ENCODE measurements at regions not wholly inside any gene's neighbourhood (a gene's known extent, or its start where the extent isn't known, plus 50 kb on each side); places are given as distances from the start of the nearest gene placed in this dataset.
"Not testable (repeated sequence)": the region's sequence is repeated elsewhere in the genome, so short reads cannot be mapped to it uniquely, and the experiment has no call there.

DNA sequence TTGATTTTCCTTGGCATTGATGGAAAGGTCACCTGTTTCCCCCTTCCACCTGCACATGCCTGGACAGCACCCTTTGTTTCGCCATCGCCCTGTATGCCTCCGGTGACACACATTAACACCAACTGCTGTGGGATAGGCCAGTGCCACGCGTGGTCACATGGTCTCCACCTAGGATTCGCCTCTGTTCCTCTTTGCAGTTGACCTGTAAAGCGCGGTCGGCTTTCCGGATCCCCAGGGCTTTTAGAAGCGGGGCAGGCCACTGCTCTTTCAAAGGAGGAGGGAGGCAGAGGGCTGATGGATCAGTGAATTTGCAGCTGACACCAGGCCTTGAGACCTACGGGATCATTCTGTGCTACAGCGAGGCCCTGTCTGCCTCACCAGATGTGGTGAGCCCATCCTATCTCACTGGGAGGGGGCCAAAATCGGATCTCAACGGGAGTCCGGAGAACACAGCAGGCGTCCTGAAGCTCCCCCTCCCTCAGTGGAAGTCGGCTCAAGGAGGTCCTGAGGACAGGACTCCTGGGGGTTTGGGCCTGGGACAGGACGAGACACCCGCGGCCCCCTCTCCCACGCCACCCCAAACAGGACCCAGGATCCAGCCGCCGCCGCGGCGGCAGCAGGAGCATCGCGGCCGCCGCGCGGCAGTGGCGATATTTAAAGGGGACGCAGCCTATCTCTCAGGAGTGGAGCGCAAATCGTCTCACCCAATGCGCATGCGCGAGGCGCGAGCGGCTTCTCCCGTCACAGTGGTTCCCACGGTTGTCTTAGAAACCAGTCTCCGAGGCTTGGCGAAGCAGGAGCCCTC is 973.8 kb upstream of the DEFB115 start:
- H3K4me1 ChIP-seq (ENCODE audit: control insufficient read depth in 3 of 3, insufficient read depth in 3 of 3, low read length in 3 of 3): peaks cover 0 to 14% (median 10%) of the 10 kb centered on the region in 3 donors
- not testable (repeated sequence) for H3K27me3 ChIP-seq (ENCODE audit: control insufficient read depth in 3 of 3, insufficient read depth in 3 of 3, low read length in 3 of 3); H3K9me3 ChIP-seq (ENCODE audit: control insufficient read depth in 3 of 3, low read length in 3 of 3); H3K36me3 ChIP-seq (ENCODE audit: control insufficient read depth in 3 of 3, insufficient read depth in 3 of 3, low read length in 3 of 3); H3K27ac ChIP-seq (ENCODE audit: low read depth, low read length)
- peak overlapping the region; percentile 27 to 73 (median 71) for H3K4me3 ChIP-seq (ENCODE audit: low read length in 3 of 3)
- peak overlapping the region in 2 of 3 donors; percentile 30 to 69 for H3K9ac ChIP-seq (ENCODE audit: low read depth in 1 of 3, low read length in 3 of 3)

GRCh38 chr20:30284281-30284905 is 973.1 kb upstream of the DEFB115 start:
- Histone ChIP-seq H3K27me3 (ENCODE audit: control insufficient read depth in 3 of 3, insufficient read depth in 3 of 3, low read length in 3 of 3) (peaks cover 0 to 3% (median 0%) of the 10 kb centered on the region in 3 donors), H3K9ac (ENCODE audit: low read depth in 1 of 3, low read length in 3 of 3) (peak overlapping the region in 2 of 3 donors; percentile 30 to 69), H3K4me1 (ENCODE audit: control insufficient read depth in 3 of 3, insufficient read depth in 3 of 3, low read length in 3 of 3) (peaks cover 0 to 14% (median 10%) of the 10 kb centered on the region in 3 donors), H3K36me3 (ENCODE audit: control insufficient read depth in 3 of 3, insufficient read depth in 3 of 3, low read length in 3 of 3) (no peaks in the 10 kb centered on the region), H3K9me3 (ENCODE audit: control insufficient read depth in 3 of 3, low read length in 3 of 3) (no peaks in the 10 kb centered on the region), H3K27ac (ENCODE audit: low read depth, low read length) (no peak overlapping the region), H3K4me3 (ENCODE audit: low read length in 3 of 3) (peak overlapping the region; percentile 27 to 73 (median 71))

DNA sequence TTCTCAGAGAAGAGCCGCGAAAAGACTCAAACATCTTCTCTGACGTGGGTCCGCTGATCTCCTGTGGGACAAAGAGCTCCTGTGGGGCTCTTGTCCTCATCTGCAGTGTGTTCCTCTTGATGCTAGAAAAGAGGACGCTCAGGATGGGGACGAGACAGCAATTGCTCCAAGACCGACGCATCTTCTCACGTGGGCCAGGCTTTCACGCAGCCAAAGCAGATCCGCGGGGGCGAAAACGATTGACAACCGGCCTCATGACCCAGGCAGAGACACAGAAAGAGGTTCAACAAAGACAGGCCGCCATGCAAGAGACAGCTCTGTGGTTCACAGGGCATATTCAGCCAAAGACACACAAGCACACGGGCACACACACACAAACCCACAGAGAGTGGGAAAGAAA is 971.8 kb upstream of the DEFB115 start:
- Histone ChIP-seq H3K27me3 (ENCODE audit: control insufficient read depth in 3 of 3, insufficient read depth in 3 of 3, low read length in 3 of 3) (peaks cover 0 to 3% (median 2%) of the 10 kb centered on the region in 3 donors), H3K9ac (ENCODE audit: low read depth in 1 of 3, low read length in 3 of 3) (no peak overlapping the region)

DNA sequence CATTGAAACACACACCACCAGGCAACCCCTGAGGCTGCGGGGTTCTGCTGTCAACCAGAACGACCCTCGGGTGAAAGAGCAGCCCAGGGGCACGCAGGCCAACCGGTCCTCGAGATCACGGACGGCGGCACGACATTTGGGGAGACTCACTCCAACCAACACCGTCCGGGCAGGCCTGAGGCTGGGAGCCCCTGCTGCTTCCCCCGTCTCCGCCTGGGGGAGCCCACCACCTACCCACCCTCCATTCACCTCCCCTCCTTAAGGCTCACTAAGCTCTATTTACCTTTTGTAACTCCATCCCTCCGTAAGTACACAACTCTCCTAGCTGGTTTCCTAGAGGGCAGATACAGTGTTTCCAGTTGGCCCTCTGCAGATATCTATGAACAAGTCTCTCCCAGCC is 971.3 kb upstream of the DEFB115 start:
- no peaks in the 10 kb centered on the region for H3K9me3 ChIP-seq (ENCODE audit: control insufficient read depth in 3 of 3, low read length in 3 of 3)
- peaks cover 0 to 3% (median 2%) of the 10 kb centered on the region in 3 donors for H3K27me3 ChIP-seq (ENCODE audit: control insufficient read depth in 3 of 3, insufficient read depth in 3 of 3, low read length in 3 of 3)
- no peak overlapping the region for H3K27ac ChIP-seq (ENCODE audit: low read depth, low read length)
- no peaks in the 10 kb centered on the region for H3K36me3 ChIP-seq (ENCODE audit: control insufficient read depth in 3 of 3, insufficient read depth in 3 of 3, low read length in 3 of 3)
- H3K4me1 ChIP-seq (ENCODE audit: control insufficient read depth in 3 of 3, insufficient read depth in 3 of 3, low read length in 3 of 3): peaks cover 0 to 14% (median 10%) of the 10 kb centered on the region in 3 donors
- H3K9ac ChIP-seq (ENCODE audit: low read depth in 1 of 3, low read length in 3 of 3): no peak overlapping the region
- H3K4me3 ChIP-seq (ENCODE audit: low read length in 3 of 3): no peak overlapping the region

More for the DNA sequence above, 971.8 kb upstream of the DEFB115 start:
- Histone ChIP-seq H3K4me3 (ENCODE audit: low read length in 3 of 3) (no peak overlapping the region), H3K27ac (ENCODE audit: low read depth, low read length) (no peak overlapping the region), H3K36me3 (ENCODE audit: control insufficient read depth in 3 of 3, insufficient read depth in 3 of 3, low read length in 3 of 3) (no peaks in the 10 kb centered on the region), H3K9me3 (ENCODE audit: control insufficient read depth in 3 of 3, low read length in 3 of 3) (no peaks in the 10 kb centered on the region), H3K4me1 (ENCODE audit: control insufficient read depth in 3 of 3, insufficient read depth in 3 of 3, low read length in 3 of 3) (peaks cover 0 to 14% (median 10%) of the 10 kb centered on the region in 3 donors)

DNA sequence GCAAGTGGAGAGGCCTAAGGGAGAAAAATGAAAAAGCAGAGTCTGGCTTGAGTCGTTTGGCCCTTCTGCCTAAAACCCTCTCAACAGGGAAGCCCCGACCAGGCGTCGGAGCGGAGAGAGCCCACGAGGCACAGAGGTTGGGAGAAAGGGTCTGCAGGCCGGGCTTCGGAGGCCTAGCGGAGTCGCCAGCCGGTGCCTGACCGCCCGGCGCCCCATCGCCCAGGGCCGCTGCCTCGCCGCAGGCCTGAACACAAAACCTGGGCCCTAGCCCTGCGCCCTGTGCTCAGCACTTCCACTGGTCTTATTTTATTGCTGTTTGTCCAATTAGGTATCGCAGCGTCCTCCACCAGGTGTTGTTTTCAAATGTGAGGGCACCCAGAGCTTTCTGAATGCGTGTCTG is 970.0 kb upstream of the DEFB115 start:
- not testable (repeated sequence) for H3K27me3 ChIP-seq (ENCODE audit: control insufficient read depth in 3 of 3, insufficient read depth in 3 of 3, low read length in 3 of 3); H3K36me3 ChIP-seq (ENCODE audit: control insufficient read depth in 3 of 3, insufficient read depth in 3 of 3, low read length in 3 of 3); H3K9ac ChIP-seq (ENCODE audit: low read depth in 1 of 3, low read length in 3 of 3); H3K27ac ChIP-seq (ENCODE audit: low read depth, low read length); H3K4me3 ChIP-seq (ENCODE audit: low read length in 3 of 3); H3K9me3 ChIP-seq (ENCODE audit: control insufficient read depth in 3 of 3, low read length in 3 of 3)
- peaks cover 0 to 11% (median 10%) of the 10 kb centered on the region in 3 donors for H3K4me1 ChIP-seq (ENCODE audit: control insufficient read depth in 3 of 3, insufficient read depth in 3 of 3, low read length in 3 of 3)

DNA sequence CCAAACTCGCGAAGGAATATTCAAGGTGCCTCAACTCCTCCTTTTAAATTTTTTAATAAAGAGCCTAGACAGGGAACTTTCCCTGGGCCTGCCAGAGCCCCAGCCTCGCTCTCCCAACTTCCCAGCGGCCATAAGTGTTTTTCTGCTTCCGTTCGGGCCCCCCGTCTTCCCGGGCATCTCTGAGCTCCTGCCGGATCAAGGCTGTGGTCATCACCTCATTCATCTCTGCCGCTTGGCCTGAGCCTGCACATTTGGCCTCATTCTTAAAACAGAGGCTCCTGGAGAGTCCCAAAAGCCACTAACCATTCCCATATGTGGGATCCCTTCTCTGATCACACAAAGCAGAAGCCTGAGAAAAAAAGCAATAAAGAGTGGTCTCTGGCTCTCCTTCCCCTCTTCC is 969.1 kb upstream of the DEFB115 start:
- no peaks in the 10 kb centered on the region for H3K36me3 ChIP-seq (ENCODE audit: control insufficient read depth in 3 of 3, insufficient read depth in 3 of 3, low read length in 3 of 3)
- H3K27me3 ChIP-seq (ENCODE audit: control insufficient read depth in 3 of 3, insufficient read depth in 3 of 3, low read length in 3 of 3): peaks cover 0 to 3% (median 2%) of the 10 kb centered on the region in 3 donors
- H3K27ac ChIP-seq (ENCODE audit: low read depth, low read length): no peak overlapping the region
- no peak overlapping the region for H3K4me3 ChIP-seq (ENCODE audit: low read length in 3 of 3)
- H3K4me1 ChIP-seq (ENCODE audit: control insufficient read depth in 3 of 3, insufficient read depth in 3 of 3, low read length in 3 of 3): peaks cover 0 to 10% (median 8%) of the 10 kb centered on the region in 3 donors
- H3K9ac ChIP-seq (ENCODE audit: low read depth in 1 of 3, low read length in 3 of 3): no peak overlapping the region
- no peaks in the 10 kb centered on the region for H3K9me3 ChIP-seq (ENCODE audit: control insufficient read depth in 3 of 3, low read length in 3 of 3)

GRCh38 chr20:30289049-30289448 is 968.4 kb upstream of the DEFB115 start:
- Histone ChIP-seq H3K9ac (ENCODE audit: low read depth in 1 of 3, low read length in 3 of 3) (peak overlapping the region in 1 of 3 donors; percentile 8), H3K4me3 (ENCODE audit: low read length in 3 of 3) (peak overlapping the region in 1 of 3 donors; percentile 7)
- H3K36me3 ChIP-seq (ENCODE audit: control insufficient read depth in 3 of 3, insufficient read depth in 3 of 3, low read length in 3 of 3); H3K4me1 ChIP-seq (ENCODE audit: control insufficient read depth in 3 of 3, insufficient read depth in 3 of 3, low read length in 3 of 3); H3K27me3 ChIP-seq (ENCODE audit: control insufficient read depth in 3 of 3, insufficient read depth in 3 of 3, low read length in 3 of 3); H3K9me3 ChIP-seq (ENCODE audit: control insufficient read depth in 3 of 3, low read length in 3 of 3); H3K27ac ChIP-seq (ENCODE audit: low read depth, low read length): not testable (repeated sequence)

DNA sequence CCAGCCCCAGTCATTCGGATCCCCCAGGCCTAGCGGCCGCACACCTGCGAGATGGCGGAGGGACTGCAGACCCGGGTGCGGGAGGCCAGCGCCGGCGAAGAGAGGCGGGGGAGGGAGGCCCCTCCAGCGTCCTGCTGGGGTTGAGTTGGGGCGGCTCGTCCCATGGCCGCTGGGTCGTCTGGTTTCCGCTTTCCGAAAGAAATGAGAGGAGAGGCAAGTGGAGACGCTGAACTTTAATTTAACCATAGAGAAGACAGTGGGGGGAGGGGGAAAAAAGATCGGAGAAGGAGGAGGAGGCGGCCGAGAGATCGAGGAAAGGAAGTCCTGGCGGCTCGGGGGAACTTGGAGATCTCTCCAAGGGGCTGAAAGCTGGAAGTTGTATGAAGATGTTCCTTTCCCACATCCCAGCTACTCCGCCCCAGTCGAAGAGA is 967.7 kb upstream of the DEFB115 start:
- peak overlapping the region in 2 of 3 donors; percentile 41 to 48 for H3K4me3 ChIP-seq (ENCODE audit: low read length in 3 of 3)
- not testable (repeated sequence) for H3K9me3 ChIP-seq (ENCODE audit: control insufficient read depth in 3 of 3, low read length in 3 of 3); H3K4me1 ChIP-seq (ENCODE audit: control insufficient read depth in 3 of 3, insufficient read depth in 3 of 3, low read length in 3 of 3); H3K27me3 ChIP-seq (ENCODE audit: control insufficient read depth in 3 of 3, insufficient read depth in 3 of 3, low read length in 3 of 3); H3K36me3 ChIP-seq (ENCODE audit: control insufficient read depth in 3 of 3, insufficient read depth in 3 of 3, low read length in 3 of 3); H3K27ac ChIP-seq (ENCODE audit: low read depth, low read length)
- peak overlapping the region in 1 of 3 donors; percentile 40 for H3K9ac ChIP-seq (ENCODE audit: low read depth in 1 of 3, low read length in 3 of 3)

GRCh38 chr20:30290361-30291063 is 967.0 kb upstream of the DEFB115 start:
- H3K27me3 ChIP-seq (ENCODE audit: control insufficient read depth in 3 of 3, insufficient read depth in 3 of 3, low read length in 3 of 3); H3K9ac ChIP-seq (ENCODE audit: low read depth in 1 of 3, low read length in 3 of 3); H3K36me3 ChIP-seq (ENCODE audit: control insufficient read depth in 3 of 3, insufficient read depth in 3 of 3, low read length in 3 of 3); H3K4me1 ChIP-seq (ENCODE audit: control insufficient read depth in 3 of 3, insufficient read depth in 3 of 3, low read length in 3 of 3); H3K27ac ChIP-seq (ENCODE audit: low read depth, low read length); H3K9me3 ChIP-seq (ENCODE audit: control insufficient read depth in 3 of 3, low read length in 3 of 3): not testable (repeated sequence)
- peak overlapping the region in 2 of 3 donors; percentile 14 to 35 for H3K4me3 ChIP-seq (ENCODE audit: low read length in 3 of 3)

DNA sequence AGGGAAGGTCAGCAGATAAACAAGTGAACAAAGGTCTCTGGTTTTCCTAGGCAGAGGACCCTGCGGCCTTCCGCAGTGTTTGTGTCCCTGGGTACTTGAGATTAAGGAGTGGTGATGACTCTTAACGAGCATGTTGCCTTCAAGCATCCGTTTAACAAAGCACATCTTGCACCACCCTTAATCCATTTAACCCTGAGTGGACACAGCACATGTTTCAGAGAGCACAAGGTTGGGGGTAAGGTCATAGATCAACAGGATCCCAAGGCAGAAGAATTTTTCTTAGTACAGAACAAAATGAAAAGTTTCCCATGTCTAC is 966.4 kb upstream of the DEFB115 start:
- not testable (repeated sequence) for H3K9ac ChIP-seq (ENCODE audit: low read depth in 1 of 3, low read length in 3 of 3); H3K4me3 ChIP-seq (ENCODE audit: low read length in 3 of 3); H3K27me3 ChIP-seq (ENCODE audit: control insufficient read depth in 3 of 3, insufficient read depth in 3 of 3, low read length in 3 of 3); H3K36me3 ChIP-seq (ENCODE audit: control insufficient read depth in 3 of 3, insufficient read depth in 3 of 3, low read length in 3 of 3); H3K27ac ChIP-seq (ENCODE audit: low read depth, low read length); H3K4me1 ChIP-seq (ENCODE audit: control insufficient read depth in 3 of 3, insufficient read depth in 3 of 3, low read length in 3 of 3); H3K9me3 ChIP-seq (ENCODE audit: control insufficient read depth in 3 of 3, low read length in 3 of 3)
